ENCODE measurements at regions not wholly inside any gene's neighbourhood (a gene's known extent, or its start where the extent isn't known, plus 50 kb on each side); places are given as distances from the start of the nearest gene placed in this dataset.
"Not testable (repeated sequence)": the region's sequence is repeated elsewhere in the genome, so short reads cannot be mapped to it uniquely, and the experiment has no call there.

DNA sequence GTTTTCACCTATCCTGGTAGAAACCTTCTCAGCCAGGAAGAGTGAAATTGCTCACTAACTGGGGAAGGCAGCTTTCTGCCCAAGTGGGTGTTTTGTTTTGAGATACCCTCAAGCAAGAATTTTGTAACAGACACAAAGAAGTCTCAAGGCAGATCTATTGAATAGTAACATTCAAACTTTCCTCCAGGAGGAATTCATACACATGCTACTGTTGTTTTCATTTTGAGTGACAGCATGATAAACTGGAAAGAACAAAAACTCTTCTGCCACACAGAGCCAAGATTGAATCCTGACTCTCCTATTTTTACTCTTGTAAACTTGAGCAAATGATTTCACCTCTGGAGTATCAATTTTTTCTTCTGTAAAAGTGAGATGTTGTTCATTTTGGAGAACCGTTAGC lies 54.8 kb upstream of the MBNL1 start:
- TF ChIP-seq, protein P1, sequence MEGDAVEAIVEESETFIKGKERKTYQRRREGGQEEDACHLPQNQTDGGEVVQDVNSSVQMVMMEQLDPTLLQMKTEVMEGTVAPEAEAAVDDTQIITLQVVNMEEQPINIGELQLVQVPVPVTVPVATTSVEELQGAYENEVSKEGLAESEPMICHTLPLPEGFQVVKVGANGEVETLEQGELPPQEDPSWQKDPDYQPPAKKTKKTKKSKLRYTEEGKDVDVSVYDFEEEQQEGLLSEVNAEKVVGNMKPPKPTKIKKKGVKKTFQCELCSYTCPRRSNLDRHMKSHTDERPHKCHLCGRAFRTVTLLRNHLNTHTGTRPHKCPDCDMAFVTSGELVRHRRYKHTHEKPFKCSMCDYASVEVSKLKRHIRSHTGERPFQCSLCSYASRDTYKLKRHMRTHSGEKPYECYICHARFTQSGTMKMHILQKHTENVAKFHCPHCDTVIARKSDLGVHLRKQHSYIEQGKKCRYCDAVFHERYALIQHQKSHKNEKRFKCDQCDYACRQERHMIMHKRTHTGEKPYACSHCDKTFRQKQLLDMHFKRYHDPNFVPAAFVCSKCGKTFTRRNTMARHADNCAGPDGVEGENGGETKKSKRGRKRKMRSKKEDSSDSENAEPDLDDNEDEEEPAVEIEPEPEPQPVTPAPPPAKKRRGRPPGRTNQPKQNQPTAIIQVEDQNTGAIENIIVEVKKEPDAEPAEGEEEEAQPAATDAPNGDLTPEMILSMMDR (conservative IDR thresholded peaks at IDR 0.05; ENCODE audit: low read depth, low read length), result no peak
- Histone ChIP-seq H3K4me2 (no peak overlapping the region), H3K27ac (no peak overlapping the region), H2AFZ (ENCODE audit: low read depth) (no peak overlapping the region), H3K27me3 (ENCODE audit: insufficient read depth, low read depth) (no peaks in the 10 kb centered on the region), H3K4me3 (IDR thresholded peaks at IDR 0.05; ENCODE audit: insufficient read depth, low read depth, low read length) (no peak overlapping the region), H3K9ac (no peak overlapping the region), H3K79me2 (ENCODE audit: insufficient read depth, low read depth) (no peaks in the 10 kb centered on the region), H4K20me1 (ENCODE audit: insufficient read depth) (no peaks in the 10 kb centered on the region), H3K36me3 (ENCODE audit: insufficient read depth) (no peaks in the 10 kb centered on the region), H3K4me1 (ENCODE audit: low read depth, poor library complexity, severe bottlenecking) (no peaks in the 10 kb centered on the region)

DNA sequence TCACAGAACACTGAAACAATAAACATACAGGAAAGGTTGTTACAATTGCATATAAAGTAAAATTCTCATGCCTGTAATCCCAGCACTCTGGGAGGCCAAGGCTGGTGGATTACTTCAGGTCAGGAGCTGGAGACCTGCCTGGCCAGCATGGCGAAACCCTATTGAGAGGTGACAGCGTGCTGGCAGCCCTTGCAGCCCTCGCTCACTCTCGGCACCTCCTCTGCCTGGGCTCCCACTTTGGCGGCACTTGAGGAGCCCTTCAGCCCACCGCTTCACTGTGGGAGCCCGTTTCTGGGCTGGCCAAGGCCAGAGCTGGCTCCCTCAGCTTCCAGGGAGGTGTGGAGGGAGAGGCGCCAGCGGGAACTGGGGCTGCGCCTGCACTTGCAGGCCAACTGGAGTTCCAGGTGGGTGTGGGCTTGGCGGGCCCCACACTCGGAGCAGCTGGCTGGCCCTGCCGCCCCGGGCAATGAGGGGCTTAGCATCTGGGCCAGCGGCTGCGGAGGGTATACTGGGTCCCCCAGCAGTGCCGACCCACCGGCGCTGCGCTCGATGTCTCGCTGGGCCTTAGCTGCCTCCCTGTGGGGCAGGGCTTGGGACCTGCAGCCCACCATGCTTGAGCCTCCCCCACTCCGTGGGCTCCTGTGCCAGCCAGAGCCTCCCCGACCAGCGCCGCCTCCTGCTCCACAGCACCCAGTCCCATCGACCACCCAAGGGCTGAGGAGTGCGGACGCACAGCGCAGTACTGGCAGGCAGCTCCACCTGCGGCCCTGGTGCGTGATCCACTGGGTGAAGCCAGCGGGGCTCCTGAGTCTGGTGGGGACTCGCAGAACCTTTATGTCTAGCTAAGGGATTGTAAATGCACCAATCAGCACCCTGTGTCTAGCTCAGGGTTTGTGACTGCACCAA lies 51.5 kb upstream of the MBNL1 start:
- H4K20me1 ChIP-seq (ENCODE audit: insufficient read depth); H3K27ac ChIP-seq; H3K4me1 ChIP-seq (ENCODE audit: low read depth, poor library complexity, severe bottlenecking); H3K79me2 ChIP-seq (ENCODE audit: insufficient read depth, low read depth); H3K4me3 ChIP-seq (IDR thresholded peaks at IDR 0.05; ENCODE audit: insufficient read depth, low read depth, low read length); H3K36me3 ChIP-seq (ENCODE audit: insufficient read depth); H3K9ac ChIP-seq; H3K4me2 ChIP-seq; H3K27me3 ChIP-seq (ENCODE audit: insufficient read depth, low read depth); H2AFZ ChIP-seq (ENCODE audit: low read depth): not testable (repeated sequence)

DNA sequence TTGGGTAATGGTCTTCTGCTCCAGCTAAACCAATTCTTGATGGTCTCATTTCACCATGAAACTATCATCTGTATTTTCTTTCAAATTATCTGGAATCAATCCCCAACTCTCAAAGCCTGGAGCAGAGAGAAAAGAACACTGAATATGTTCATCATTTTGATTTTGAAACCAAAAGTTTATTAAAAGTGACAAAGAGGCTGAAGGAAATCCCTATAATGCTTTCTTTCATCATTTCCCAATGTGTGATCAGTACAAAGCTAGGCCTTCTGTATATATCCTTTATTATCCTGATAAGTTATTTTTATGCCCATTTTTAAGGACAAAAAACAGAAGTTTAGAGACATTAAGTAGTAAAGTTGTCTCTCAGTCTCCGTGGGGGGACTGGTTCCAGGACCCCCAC lies 50.1 kb upstream of the MBNL1 start:
- Histone ChIP-seq H3K4me3 (IDR thresholded peaks at IDR 0.05; ENCODE audit: insufficient read depth, low read depth, low read length) (no peak overlapping the region), H3K9ac (no peak overlapping the region), H4K20me1 (ENCODE audit: insufficient read depth) (no peaks in the 10 kb centered on the region), H3K79me2 (ENCODE audit: insufficient read depth, low read depth) (no peaks in the 10 kb centered on the region), H2AFZ (ENCODE audit: low read depth) (no peak overlapping the region), H3K27ac (no peak overlapping the region), H3K4me1 (ENCODE audit: low read depth, poor library complexity, severe bottlenecking) (no peaks in the 10 kb centered on the region), H3K36me3 (ENCODE audit: insufficient read depth) (no peaks in the 10 kb centered on the region), H3K4me2 (no peak overlapping the region), H3K27me3 (ENCODE audit: insufficient read depth, low read depth) (no peaks in the 10 kb centered on the region)
- TF ChIP-seq, protein P1 (conservative IDR thresholded peaks at IDR 0.05; ENCODE audit: low read depth, low read length), result no peak

Measured in KMS-11 (cell line).